ENCODE measurements at regions not wholly inside any gene's neighbourhood (a gene's known extent, or its start where the extent isn't known, plus 50 kb on each side); places are given as distances from the start of the nearest gene placed in this dataset.

DNA sequence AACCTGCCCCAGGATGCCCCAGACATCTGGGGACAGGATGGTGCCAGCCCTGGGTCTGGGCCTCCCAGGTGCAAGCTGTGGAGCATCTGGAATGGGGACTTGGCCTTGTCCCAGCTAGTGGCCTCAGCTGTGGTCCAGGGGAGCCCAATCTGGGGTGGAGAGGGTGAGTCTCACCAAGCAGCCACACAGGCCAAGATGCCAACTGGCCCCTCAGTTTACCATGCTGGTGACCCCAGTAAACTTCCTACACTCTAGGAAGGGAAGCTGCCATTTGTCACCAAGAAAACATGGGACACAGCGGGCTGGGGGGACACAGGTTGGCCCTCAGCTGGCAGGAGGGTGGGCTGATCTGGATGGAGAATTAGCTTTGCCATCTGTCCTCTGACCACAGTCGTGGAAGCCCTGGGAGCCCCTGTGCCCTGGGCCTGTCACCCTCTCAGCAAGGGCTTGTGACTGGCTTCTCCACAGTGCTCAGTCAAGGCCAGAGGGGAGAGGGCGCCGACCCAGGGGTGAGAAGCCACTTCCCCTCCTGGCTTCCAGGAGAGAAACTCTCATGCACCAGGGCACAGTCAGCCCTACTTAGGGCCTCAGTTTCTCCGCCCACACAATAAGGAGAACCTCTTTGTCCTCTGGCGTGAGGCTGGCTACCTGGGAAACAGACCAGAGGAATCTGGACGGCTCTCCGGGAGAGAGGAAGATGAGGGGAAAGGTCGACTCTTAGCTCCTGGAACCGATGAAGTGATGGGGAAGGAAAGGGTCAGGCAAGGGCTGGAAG, 126.4 kb upstream of the SMURF2 start:
- intact Hi-C loops (cut with micrococcal nuclease; ENCODE audit: unreplicated experiment) = no loop called here
- no peak for TF ChIP-seq CTCF (IDR thresholded peaks at IDR 0.05; ENCODE audit: unreplicated experiment)
- Mint-ChIP-seq H3K4me3 (ENCODE audit: low read depth, unreplicated experiment) (no peak overlapping the region), H3K27ac (ENCODE audit: unreplicated experiment) (no peak overlapping the region), H3K36me3 (ENCODE audit: insufficient read depth, unreplicated experiment) (peaks cover 20% of the 10 kb centered on the region), H3K27me3 (ENCODE audit: unreplicated experiment) (no peaks in the 10 kb centered on the region), H3K4me1 (ENCODE audit: low read depth, unreplicated experiment) (peaks cover 19% of the 10 kb centered on the region), H3K9me3 (ENCODE audit: low read depth, unreplicated experiment) (no peaks in the 10 kb centered on the region)
- CTCF ChIA-PET = no interaction called here
- no TSS peak for BruUV-seq (replicated peaks)
- DNase-seq = no peak

DNA sequence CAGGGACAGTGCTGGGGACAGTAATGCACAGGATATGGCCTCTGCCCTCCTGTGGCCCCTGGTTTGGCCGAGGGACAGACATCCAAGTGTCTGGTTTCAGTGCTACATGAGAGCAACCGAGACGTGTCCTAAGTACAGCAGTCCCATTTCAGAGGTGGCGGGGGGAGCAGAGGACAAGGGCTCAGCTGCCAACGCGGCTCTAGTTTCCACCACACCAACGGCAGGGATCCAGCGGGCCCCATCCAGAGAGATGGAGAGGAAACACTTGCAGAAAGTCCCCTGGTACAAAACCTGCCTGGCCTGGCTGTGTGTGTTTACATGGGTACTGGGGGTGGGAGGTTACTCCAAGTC, 125.8 kb upstream of the SMURF2 start:
- H3K27ac Mint-ChIP-seq (ENCODE audit: unreplicated experiment) = no peak overlapping the region
- CTCF ChIA-PET = no interaction called here

GRCh38 chr17:64787255-64787920, 125.3 kb upstream of the SMURF2 start:
- CTCF ChIA-PET = no interaction called here
- H3K4me3 Mint-ChIP-seq (ENCODE audit: low read depth, unreplicated experiment) = no peak overlapping the region

More for the DNA sequence above, 125.8 kb upstream of the SMURF2 start:
- Mint-ChIP-seq H3K27me3 (ENCODE audit: unreplicated experiment) (no peaks in the 10 kb centered on the region), H3K36me3 (ENCODE audit: insufficient read depth, unreplicated experiment) (peaks cover 19% of the 10 kb centered on the region), H3K4me3 (ENCODE audit: low read depth, unreplicated experiment) (no peak overlapping the region), H3K4me1 (ENCODE audit: low read depth, unreplicated experiment) (peaks cover 19% of the 10 kb centered on the region), H3K9me3 (ENCODE audit: low read depth, unreplicated experiment) (no peaks in the 10 kb centered on the region)
- intact Hi-C loops (cut with micrococcal nuclease; ENCODE audit: unreplicated experiment) = no loop called here
- DNase-seq = no peak
- TF ChIP-seq CTCF (IDR thresholded peaks at IDR 0.05; ENCODE audit: unreplicated experiment) = no peak
- BruUV-seq (replicated peaks) = no TSS peak

GRCh38 chr17:64786337-64786736, 124.2 kb upstream of the SMURF2 start:
- Mint-ChIP-seq H3K36me3 (ENCODE audit: insufficient read depth, unreplicated experiment) (peaks cover 25% of the 10 kb centered on the region), H3K27me3 (ENCODE audit: unreplicated experiment) (no peaks in the 10 kb centered on the region), H3K27ac (ENCODE audit: unreplicated experiment) (peak overlapping the region; percentile 43), H3K4me1 (ENCODE audit: low read depth, unreplicated experiment) (peaks cover 19% of the 10 kb centered on the region), H3K4me3 (ENCODE audit: low read depth, unreplicated experiment) (no peak overlapping the region), H3K9me3 (ENCODE audit: low read depth, unreplicated experiment) (no peaks in the 10 kb centered on the region)
- BruUV-seq (replicated peaks) = no TSS peak
- CTCF ChIA-PET = no interaction called here
- intact Hi-C loops (cut with micrococcal nuclease; ENCODE audit: unreplicated experiment) = no loop called here
- DNase-seq = peak; percentile 54
- no peak for TF ChIP-seq CTCF (IDR thresholded peaks at IDR 0.05; ENCODE audit: unreplicated experiment)

More at GRCh38 chr17:64787255-64787920, 125.3 kb upstream of the SMURF2 start:
- Mint-ChIP-seq H3K36me3 (ENCODE audit: insufficient read depth, unreplicated experiment) (peaks cover 15% of the 10 kb centered on the region), H3K9me3 (ENCODE audit: low read depth, unreplicated experiment) (no peaks in the 10 kb centered on the region), H3K27me3 (ENCODE audit: unreplicated experiment) (no peaks in the 10 kb centered on the region), H3K27ac (ENCODE audit: unreplicated experiment) (no peak overlapping the region), H3K4me1 (ENCODE audit: low read depth, unreplicated experiment) (peaks cover 19% of the 10 kb centered on the region)
- intact Hi-C loops (cut with micrococcal nuclease; ENCODE audit: unreplicated experiment) = no loop called here
- DNase-seq = no peak
- no peak for TF ChIP-seq CTCF (IDR thresholded peaks at IDR 0.05; ENCODE audit: unreplicated experiment)
- TSS peak; percentile 10 for BruUV-seq (replicated peaks)

All from Calu3 (cell line).